Upper lobe of left lung (tissue), 6 donors: ENCODE measurements at regions not wholly inside any gene's neighbourhood (a gene's known extent, or its start where the extent isn't known, plus 50 kb on each side); places are given as distances from the start of the nearest gene placed in this dataset.

Experiments used
- ATAC-seq, 2 donors: fragments of 200-7000 bp; cut with Tn5 transposase; one replicate each; pipeline ENCODE4 v1.9.1; 2022; ENCODE audit warnings: mild to moderate bottlenecking in 2 of 2, moderate library complexity in 2 of 2; ENCODE audit not compliant: low FRiP score in 2 of 2
- DNase-seq, 2 donors: peaks; one replicate each; pipeline ENCODE4 v3.0.0-alpha.2; 2019 to 2020
- H3K27ac ChIP-seq, 4 donors: fragments of 200-600 bp; sonication (generic); one replicate each; pipeline ENCODE4 v1.5.1; 2016 to 2019
- H3K27me3 ChIP-seq, 4 donors: fragments of 200-600 bp; sonication (generic); one replicate each; pipeline ENCODE4 v1.5.1; 2017 to 2019
- H3K36me3 ChIP-seq, 4 donors: fragments of 200-600 bp; sonication (generic); one replicate each; pipeline ENCODE4 v1.5.1; 2016 to 2019
- H3K4me1 ChIP-seq, 4 donors: fragments of 200-600 bp; sonication (generic); one replicate each; pipeline ENCODE4 v1.5.1; 2018 to 2019
- H3K4me3 ChIP-seq, 4 donors: fragments of 200-600 bp; sonication (generic); one replicate each; pipeline ENCODE4 v1.5.1; 2017 to 2019; ENCODE audit warnings: mild to moderate bottlenecking in 2 of 4, moderate library complexity in 1 of 4
- H3K9me3 ChIP-seq, 4 donors: fragments of 200-600 bp; sonication (generic); one replicate each; pipeline ENCODE4 v1.5.1; 2018 to 2019
- CTCF ChIP-seq, 6 experiments: fragments of 450-650 bp in 4 of 6; fragments of 200-600 bp in 2 of 6; sonication (generic) in 2 of 6; IDR thresholded peaks; one replicate each; pipeline ENCODE4 v1.5.1; 2016 to 2019; ENCODE audit warnings: antibody characterized with exemption in 6 of 6
- EP300 ChIP-seq, 4 donors: sonication (generic); formaldehyde crosslinking; IDR thresholded peaks; one replicate each; pipeline ENCODE4 v1.5.1; 2017; ENCODE audit warnings: antibody characterized with exemption in 4 of 4, control low read depth in 2 of 4
- POLR2A ChIP-seq, 4 donors: fragments of 450-650 bp; IDR thresholded peaks; one replicate each; pipeline ENCODE4 v1.5.1; 2016 to 2017; ENCODE audit warnings: antibody characterized with exemption in 4 of 4, mild to moderate bottlenecking in 2 of 4
- POLR2AphosphoS5 ChIP-seq, 2 donors: sonication (generic); formaldehyde crosslinking; IDR thresholded peaks; one replicate each; pipeline ENCODE4 v1.5.1; 2017; ENCODE audit warnings: antibody characterized with exemption in 2 of 2
- WGBS, 2 donors: methylation state at CpG; one replicate each; pipeline ENCODE4 v1.1.5; 2017 to 2018; 5-methylcytosine and 5-hydroxymethylcytosine counted together
- donor health status: DM: no; HTN: no; CAD: no; lungs with moderate emphysema.
- donor health status: DM: no; HTN: yes; CAD: no; lungs with severe emphysema.

DNA sequence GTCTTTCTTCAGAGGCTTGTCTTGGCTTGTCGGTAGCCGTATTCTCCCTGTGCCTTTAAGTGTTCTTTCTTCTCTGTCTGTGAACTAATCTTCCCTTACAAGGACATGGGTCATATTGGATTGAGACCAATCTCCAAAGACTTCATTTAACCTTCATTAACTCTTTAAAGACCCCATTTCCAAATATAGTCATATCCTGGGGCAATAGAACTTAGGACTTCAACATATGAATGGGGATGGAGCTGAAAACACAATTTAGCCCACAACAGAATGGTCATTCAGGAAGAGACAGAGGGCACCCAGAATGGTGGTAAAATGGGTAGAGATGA is 82.1 kb upstream of the TANK start:
- WGBS, 2 donors: 48 to 58% methylated on average over 2 of the region's 2 CpGs
- TF ChIP-seq POLR2AphosphoS5 (IDR thresholded peaks at IDR 0.05) (no peak), CTCF (IDR thresholded peaks at IDR 0.05) (no peak), POLR2A (IDR thresholded peaks at IDR 0.05) (no peak), EP300 (IDR thresholded peaks at IDR 0.05) (no peak)
- Histone ChIP-seq H3K36me3 (no peaks in the 10 kb centered on the region), H3K9me3 (no peaks in the 10 kb centered on the region), H3K4me1 (peaks cover 8 to 18% (median 10%) of the 10 kb centered on the region in 4 donors), H3K27ac (peak overlapping the region; percentile 61 to 75 (median 71)), H3K27me3 (no peaks in the 10 kb centered on the region), H3K4me3 (no peak overlapping the region)
- ATAC-seq: no peak
- no peak for DNase-seq

DNA sequence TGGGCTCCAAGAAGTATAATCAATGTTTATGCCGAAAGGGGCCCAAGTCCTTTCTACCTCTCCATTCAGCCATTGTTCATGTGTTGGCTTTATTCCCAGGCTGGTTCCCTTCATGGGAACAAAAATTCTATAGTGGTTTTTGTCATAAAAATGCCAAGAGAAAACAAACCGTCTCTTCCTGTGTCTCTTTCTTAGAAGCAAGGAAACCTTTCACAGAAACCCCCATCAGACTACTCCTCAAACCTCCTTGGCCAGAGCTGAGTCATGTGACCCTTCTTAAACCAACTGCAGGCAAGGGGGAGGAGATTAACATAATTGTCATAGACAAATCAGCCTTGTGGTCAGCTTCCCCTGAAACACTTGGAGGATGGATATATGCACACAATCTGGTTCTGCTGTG is 75.1 kb upstream of the TANK start:
- WGBS, 2 donors: 50 to 68% methylated on average over 2 of the region's 2 CpGs
- H3K27ac ChIP-seq: no peak overlapping the region
- ATAC-seq: no peak

DNA sequence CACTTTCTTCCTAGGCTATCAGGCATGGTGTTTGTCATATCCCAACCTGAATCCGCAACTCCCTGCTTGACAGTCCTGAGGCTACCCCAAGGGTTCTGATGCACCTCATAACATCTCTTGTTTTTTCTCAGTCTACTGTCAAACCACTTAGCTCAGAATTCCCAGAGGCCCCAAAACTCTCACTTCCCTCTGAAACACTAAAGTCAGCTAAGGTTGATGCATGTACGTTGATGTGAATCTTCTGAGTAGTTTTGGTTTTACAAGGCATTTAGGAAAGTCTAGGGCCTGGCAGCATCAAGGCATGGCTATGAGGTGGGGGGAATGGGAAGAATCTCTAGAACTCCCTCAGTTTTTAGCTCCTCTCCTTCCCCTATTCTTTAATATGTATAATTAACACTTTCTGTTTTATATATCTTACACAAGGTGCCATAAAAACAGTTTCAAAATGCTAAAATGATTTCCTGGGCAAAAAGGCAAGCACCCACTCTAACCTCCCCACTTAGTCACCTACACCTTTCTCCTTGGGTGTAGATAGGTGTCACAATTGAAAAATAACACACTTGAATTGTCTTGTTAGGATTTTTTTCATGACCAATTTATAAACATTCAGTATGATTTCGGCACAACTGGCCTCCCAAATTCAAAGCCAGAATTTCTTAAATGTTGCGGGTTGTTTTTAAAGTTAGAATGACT is 71.4 kb upstream of the TANK start:
- TF ChIP-seq CTCF (IDR thresholded peaks at IDR 0.05): no peak
- TF ChIP-seq EP300 (IDR thresholded peaks at IDR 0.05): no peak
- TF ChIP-seq POLR2AphosphoS5 (IDR thresholded peaks at IDR 0.05): no peak
- no peak for TF ChIP-seq POLR2A (IDR thresholded peaks at IDR 0.05)
- DNase-seq: no peak
- no peaks in the 10 kb centered on the region for H3K36me3 ChIP-seq
- H3K9me3 ChIP-seq: no peaks in the 10 kb centered on the region
- no peak overlapping the region for H3K27ac ChIP-seq
- 89 to 97% methylated on average over 4 of the region's 4 CpGs for WGBS, 2 donors
- ATAC-seq: no peak
- no peaks in the 10 kb centered on the region for H3K27me3 ChIP-seq
- H3K4me3 ChIP-seq: no peak overlapping the region
- peaks cover 0 to 6% (median 0%) of the 10 kb centered on the region in 4 donors for H3K4me1 ChIP-seq

More for the DNA sequence above, 75.1 kb upstream of the TANK start:
- TF ChIP-seq CTCF (IDR thresholded peaks at IDR 0.05): no peak
- no peak for TF ChIP-seq POLR2AphosphoS5 (IDR thresholded peaks at IDR 0.05)
- TF ChIP-seq POLR2A (IDR thresholded peaks at IDR 0.05): no peak
- TF ChIP-seq EP300 (IDR thresholded peaks at IDR 0.05): no peak
- Histone ChIP-seq H3K4me1 (peaks cover 0 to under 1% (median 0%) of the 10 kb centered on the region in 4 donors), H3K36me3 (no peaks in the 10 kb centered on the region), H3K4me3 (no peak overlapping the region), H3K9me3 (no peaks in the 10 kb centered on the region), H3K27me3 (no peaks in the 10 kb centered on the region)
- no peak for DNase-seq

GRCh38 chr2:161090411-161090810 is 69.8 kb upstream of the TANK start:
- DNase-seq: peak in 1 of 2 donors; percentile 36
- H3K4me1 ChIP-seq: peaks cover 0 to 6% (median 0%) of the 10 kb centered on the region in 4 donors
- H3K27me3 ChIP-seq: no peaks in the 10 kb centered on the region
- no peaks in the 10 kb centered on the region for H3K9me3 ChIP-seq
- H3K4me3 ChIP-seq: no peak overlapping the region
- H3K36me3 ChIP-seq: no peaks in the 10 kb centered on the region
- WGBS, 2 donors: 30% methylated on average over 5 of the region's 5 CpGs
- TF ChIP-seq EP300 (IDR thresholded peaks at IDR 0.05) (no peak), POLR2AphosphoS5 (IDR thresholded peaks at IDR 0.05) (no peak), POLR2A (IDR thresholded peaks at IDR 0.05) (no peak), CTCF (IDR thresholded peaks at IDR 0.05) (no peak)
- H3K27ac ChIP-seq: no peak overlapping the region
- ATAC-seq: peak in 1 of 2 donors; percentile 39

DNA sequence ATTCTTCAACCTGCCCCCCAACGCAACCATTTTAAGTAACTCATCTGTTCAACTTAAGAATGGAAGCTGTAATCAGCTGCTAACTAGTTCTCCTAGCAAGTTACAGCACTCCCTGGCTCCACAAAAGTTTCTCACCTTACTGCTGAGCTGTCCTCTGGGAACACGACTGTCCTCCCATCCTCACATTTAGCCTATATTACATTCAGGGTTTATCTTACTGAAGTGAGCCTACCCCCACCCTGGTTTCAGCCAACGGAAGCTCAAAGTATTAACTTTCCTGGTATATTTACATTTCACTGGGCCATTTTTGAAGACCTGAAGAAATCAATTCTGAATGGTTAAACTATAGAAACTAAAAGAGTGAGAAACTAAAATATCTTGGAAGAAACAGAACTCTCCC is 64.9 kb upstream of the TANK start:
- Histone ChIP-seq H3K27ac (no peak overlapping the region), H3K4me1 (peaks cover 0 to 8% (median 2%) of the 10 kb centered on the region in 4 donors), H3K4me3 (no peak overlapping the region), H3K9me3 (no peaks in the 10 kb centered on the region), H3K36me3 (no peaks in the 10 kb centered on the region), H3K27me3 (no peaks in the 10 kb centered on the region)
- 73 to 74% methylated on average over 3 of the region's 3 CpGs for WGBS, 2 donors
- no peak for TF ChIP-seq CTCF (IDR thresholded peaks at IDR 0.05)
- no peak for TF ChIP-seq POLR2A (IDR thresholded peaks at IDR 0.05)
- TF ChIP-seq POLR2AphosphoS5 (IDR thresholded peaks at IDR 0.05): no peak
- no peak for TF ChIP-seq EP300 (IDR thresholded peaks at IDR 0.05)
- ATAC-seq: no peak
- DNase-seq: no peak
